Right ventricle myocardium inferior (tissue), 1 donor: ENCODE measurements at regions not wholly inside any gene's neighbourhood (a gene's known extent, or its start where the extent isn't known, plus 50 kb on each side); places are given as distances from the start of the nearest gene placed in this dataset.
A peak's percentile ranks its signal among the peaks of the same experiment; 100 is the strongest.
"Not testable (repeated sequence)": the region's sequence is repeated elsewhere in the genome, so short reads cannot be mapped to it uniquely, and the experiment has no call there.

ENCODE experiments used
- ATAC-seq: fragments of 200-7000 bp; cut with Tn5 transposase; one replicate; pipeline ENCODE4 v1.9.1; 2020; ENCODE audit warnings: mild to moderate bottlenecking, moderate library complexity
- DNase-seq: peaks from one replicate; pipeline ENCODE4 v3.0.0; 2021; ENCODE audit errors: missing footprints
- intact Hi-C: fragments of 100-400 bp; cut with DNase I; formaldehyde crosslinking; loops from one replicate; pipeline ENCODE4 v1.11.0; 2022
- donor health status: DM: no; HTN: yes; CAD: no; lungs with severe emphysema.

DNA sequence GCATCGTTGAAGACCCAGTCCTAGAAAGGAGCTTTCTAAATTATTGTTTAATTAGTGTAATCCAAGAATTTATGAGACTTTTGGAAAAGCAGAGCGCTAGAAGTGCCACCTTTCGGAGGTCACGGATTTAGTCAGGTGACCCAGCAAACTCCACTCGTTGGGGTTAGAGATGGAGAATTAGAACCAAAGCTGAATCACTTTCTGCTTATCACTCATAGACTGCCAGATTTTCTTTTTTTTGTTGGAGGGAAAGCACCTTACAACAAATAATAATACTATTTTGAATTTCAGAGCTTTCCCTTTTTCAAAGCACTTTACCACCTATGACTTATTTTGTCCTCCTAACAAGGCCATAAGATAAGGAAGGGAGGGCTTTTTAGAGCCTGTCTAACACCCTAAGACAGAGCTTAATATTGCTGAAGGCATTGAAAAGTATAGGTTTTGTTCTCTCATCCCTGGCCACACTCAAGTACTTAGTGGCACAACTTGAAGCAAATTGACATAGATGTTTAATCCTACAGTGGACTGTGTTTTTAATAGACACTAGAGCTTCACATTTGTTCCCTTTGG is 223.2 kb upstream of the PLGLB2 start:
- ATAC-seq, intact Hi-C loops, DNase-seq: not testable (repeated sequence)

- ATAC-seq, intact Hi-C loops, DNase-seq: not testable (repeated sequence)
Measured at GRCh38 chr2:87525497-87525991, 222.3 kb upstream of the PLGLB2 start.

GRCh38 chr2:87526258-87526657 is 221.6 kb upstream of the PLGLB2 start:
- DNase-seq, ATAC-seq, intact Hi-C loops: not testable (repeated sequence)

GRCh38 chr2:87531968-87532715 is 215.7 kb upstream of the PLGLB2 start:
- intact Hi-C loops, DNase-seq, ATAC-seq: not testable (repeated sequence)

- ATAC-seq, intact Hi-C loops, DNase-seq: not testable (repeated sequence)
Measured at GRCh38 chr2:87533390-87534272, 214.3 kb upstream of the PLGLB2 start.

- intact Hi-C loops, DNase-seq, ATAC-seq: not testable (repeated sequence)
Measured at GRCh38 chr2:87534273-87534889, 213.5 kb upstream of the PLGLB2 start.

DNA sequence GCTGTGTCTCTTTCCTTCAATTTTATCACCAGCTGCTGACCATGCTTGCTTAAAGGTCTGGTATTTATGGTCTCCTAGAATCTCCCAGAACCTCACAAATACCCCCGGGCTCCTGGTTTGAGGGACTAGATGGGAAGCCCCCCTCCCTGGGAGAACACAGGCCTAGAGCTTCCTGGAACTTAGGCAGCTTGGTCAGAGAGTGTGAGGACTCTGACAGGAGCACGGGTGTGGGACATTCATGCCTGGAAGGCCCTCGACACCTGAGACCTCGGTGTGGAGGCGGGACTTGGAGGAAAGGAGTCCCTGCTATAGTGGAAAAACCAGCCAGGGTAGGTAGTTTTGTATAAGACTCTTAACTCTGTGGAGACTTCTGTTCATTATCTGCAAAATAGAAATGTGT is 211.5 kb upstream of the PLGLB2 start:
- ATAC-seq, DNase-seq, intact Hi-C loops: not testable (repeated sequence)

GRCh38 chr2:87537251-87537671 is 210.6 kb upstream of the PLGLB2 start:
- intact Hi-C loops, DNase-seq, ATAC-seq: not testable (repeated sequence)

DNA sequence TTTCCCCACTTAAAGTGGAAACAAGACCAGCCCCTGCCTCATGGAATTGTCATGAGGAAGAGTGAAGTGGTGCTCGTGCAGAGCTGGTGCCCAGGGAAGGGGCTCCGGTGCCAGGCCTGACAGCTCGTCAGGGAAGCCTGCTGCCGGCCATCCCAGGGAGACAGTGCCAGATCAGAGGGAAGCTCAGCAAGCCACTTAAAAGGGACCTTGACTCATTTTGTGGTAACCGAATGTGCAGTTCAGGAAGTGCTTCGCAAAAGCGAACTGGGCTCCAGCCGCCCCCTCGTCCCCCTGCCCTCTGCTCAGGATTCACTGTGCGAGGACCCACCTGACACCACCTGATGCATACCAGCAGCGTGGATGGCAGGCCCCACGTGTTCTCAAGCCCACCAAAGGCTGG is 209.6 kb upstream of the PLGLB2 start:
- intact Hi-C loops, result not testable (repeated sequence)

DNA sequence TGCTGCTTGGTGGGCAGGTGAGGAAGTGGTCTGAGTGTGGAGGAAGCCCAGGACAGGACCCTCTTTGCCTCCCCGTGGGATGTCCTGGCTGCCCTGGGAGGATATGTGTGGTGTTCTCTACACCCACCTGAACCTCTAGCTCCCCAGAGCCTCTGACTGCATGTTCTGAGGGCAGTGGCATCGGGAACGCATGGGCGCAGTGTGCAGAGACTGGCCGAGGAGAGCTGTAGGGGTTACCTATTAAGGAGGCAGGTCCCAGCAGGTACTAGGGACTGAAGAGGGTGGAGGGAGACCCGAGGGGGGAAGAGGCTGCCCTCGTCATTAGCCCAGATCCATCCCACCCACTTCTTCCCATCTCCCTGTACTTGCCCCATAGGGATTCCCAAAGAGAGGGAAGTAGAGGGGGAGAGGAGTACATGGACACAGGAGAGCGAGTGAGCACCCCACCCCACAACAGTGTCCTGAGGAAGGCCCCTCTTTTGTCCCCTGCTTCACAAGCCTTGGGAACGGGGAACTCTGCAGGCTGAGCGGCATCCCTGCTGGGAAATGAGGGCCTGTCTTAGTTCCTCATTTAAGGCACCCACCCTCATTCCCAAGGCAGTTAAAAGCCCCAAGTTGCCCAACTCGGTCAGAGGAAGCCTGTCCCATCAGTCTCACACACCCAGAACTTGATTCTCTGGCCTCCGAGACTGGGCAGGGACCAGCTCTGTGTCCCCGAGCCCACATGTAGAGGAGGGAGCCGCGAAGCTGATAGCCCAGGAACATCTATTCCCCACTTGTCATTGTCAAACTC is 208.5 kb upstream of the PLGLB2 start:
- DNase-seq, intact Hi-C loops: not testable (repeated sequence)
- ATAC-seq, result peak; percentile 47

More for the DNA sequence above, 209.6 kb upstream of the PLGLB2 start:
- ATAC-seq, DNase-seq: not testable (repeated sequence)

GRCh38 chr2:87540242-87540641 is 207.6 kb upstream of the PLGLB2 start:
- ATAC-seq, intact Hi-C loops: not testable (repeated sequence)

DNA sequence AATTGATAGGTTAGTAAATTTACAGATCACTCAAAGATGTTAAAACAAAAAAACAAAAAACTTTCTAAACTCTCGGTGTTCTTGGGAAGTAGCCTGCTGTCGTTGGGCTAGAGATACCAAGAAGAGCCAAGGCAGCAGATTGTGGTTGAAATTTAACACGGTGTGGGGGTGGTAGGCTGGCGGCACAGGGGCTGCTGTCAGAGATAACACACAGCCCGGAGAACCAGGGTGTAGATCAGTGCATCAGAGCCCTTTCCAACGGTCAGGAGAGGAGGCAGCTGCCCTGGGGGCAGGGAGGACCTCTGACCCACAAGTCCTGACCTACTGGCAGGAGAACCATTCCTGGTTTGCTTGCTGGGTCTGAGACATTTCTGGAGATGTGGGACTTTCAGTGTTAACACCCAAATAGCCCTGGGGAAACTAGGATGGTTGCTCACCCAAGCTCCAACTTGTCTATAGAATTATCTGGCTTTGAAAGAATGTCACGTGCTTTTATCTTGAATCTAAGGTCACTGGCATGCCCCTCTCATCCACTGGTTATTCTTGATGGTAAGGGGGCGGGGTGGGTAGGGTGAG is 205.2 kb upstream of the PLGLB2 start:
- intact Hi-C loops, DNase-seq, ATAC-seq: not testable (repeated sequence)

More at GRCh38 chr2:87540242-87540641, 207.6 kb upstream of the PLGLB2 start:
- not testable (repeated sequence) for DNase-seq

DNA sequence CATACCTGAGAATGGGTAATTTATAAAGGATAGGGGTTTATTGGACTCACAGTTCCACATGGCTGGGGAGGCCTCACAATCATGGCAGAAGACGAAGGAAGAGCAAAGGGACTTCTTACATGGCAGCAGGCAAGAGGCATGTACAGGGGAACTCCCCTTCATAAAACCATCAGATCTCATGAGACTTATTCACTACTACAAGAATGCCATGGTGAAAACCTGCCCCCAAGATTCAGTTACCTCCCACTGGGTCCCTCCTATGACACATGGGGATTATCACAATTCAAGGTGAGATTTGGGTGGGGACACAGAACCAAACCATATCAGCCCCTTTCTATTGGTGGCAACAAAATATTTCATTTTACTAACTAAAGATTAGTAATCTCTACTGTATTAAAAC is 204.1 kb upstream of the PLGLB2 start:
- DNase-seq, ATAC-seq, intact Hi-C loops: not testable (repeated sequence)

DNA sequence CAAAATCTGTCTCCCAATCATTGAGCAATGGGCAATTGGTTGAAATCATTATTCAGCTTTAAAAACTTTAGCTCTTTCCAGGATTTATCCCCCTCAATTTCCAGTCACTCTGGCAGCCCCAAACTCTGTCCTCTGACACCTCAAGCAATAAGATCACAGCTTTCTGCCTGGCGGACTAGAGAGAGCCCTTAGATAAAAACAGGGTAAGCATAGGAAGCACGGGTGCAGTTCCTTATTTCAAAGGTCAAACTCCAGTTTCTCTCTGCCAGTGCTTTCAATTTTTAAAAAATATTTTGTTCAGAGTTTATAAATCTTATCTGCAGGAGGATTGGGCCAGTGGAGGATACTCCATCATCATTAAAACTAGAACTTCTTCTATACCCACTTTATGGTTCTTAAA is 200.8 kb upstream of the PLGLB2 start:
- intact Hi-C loops, DNase-seq, ATAC-seq: not testable (repeated sequence)

DNA sequence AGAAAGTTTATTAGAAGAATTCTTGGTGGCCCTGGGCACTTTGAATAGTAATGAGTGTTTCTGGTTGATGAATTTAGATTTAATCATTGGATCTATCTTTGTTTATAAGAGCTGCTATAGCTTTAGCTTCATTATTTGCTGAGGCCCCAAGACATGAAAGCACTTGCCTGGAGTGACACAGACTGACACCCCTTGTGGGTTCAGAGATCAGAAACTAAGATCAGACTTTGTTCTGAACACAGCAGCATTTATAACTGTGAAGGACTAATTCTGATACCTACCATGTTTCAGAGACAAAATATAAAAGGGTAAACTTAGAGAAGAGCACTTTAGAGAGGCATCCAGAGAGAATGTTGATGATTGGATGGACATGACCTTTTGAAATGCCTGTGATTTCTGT is 199.9 kb upstream of the PLGLB2 start:
- intact Hi-C loops, ATAC-seq, DNase-seq: not testable (repeated sequence)

- intact Hi-C loops, DNase-seq, ATAC-seq: not testable (repeated sequence)
Measured at GRCh38 chr2:87548681-87549536, 199.0 kb upstream of the PLGLB2 start.
